GM10266 (cell line): ENCODE measurements at regions not wholly inside any gene's neighbourhood (a gene's known extent, or its start where the extent isn't known, plus 50 kb on each side); places are given as distances from the start of the nearest gene placed in this dataset.

Experiments used
- DNase-seq: peaks from one replicate; pipeline ENCODE4 v3.0.0; 2012; ENCODE audit errors: extremely low spot score
- TF ChIP-seq, protein P1 (sequence below): IDR thresholded peaks from 2 replicates; pipeline ENCODE4 v1.5.1; 2012; ENCODE audit warnings: mild to moderate bottlenecking, low read depth; ENCODE audit not compliant: control insufficient read depth, insufficient read depth; ENCODE audit errors: missing control alignments

- TF ChIP-seq, protein P1, sequence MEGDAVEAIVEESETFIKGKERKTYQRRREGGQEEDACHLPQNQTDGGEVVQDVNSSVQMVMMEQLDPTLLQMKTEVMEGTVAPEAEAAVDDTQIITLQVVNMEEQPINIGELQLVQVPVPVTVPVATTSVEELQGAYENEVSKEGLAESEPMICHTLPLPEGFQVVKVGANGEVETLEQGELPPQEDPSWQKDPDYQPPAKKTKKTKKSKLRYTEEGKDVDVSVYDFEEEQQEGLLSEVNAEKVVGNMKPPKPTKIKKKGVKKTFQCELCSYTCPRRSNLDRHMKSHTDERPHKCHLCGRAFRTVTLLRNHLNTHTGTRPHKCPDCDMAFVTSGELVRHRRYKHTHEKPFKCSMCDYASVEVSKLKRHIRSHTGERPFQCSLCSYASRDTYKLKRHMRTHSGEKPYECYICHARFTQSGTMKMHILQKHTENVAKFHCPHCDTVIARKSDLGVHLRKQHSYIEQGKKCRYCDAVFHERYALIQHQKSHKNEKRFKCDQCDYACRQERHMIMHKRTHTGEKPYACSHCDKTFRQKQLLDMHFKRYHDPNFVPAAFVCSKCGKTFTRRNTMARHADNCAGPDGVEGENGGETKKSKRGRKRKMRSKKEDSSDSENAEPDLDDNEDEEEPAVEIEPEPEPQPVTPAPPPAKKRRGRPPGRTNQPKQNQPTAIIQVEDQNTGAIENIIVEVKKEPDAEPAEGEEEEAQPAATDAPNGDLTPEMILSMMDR: no peak
- no peak for DNase-seq
Measured at GRCh38 chr14:89011355-89012281, 187.2 kb downstream of the TTC8 start.

GRCh38 chr14:89012282-89013097 is 188.0 kb downstream of the TTC8 start:
- no peak for DNase-seq
- TF ChIP-seq, protein P1: no peak

DNA sequence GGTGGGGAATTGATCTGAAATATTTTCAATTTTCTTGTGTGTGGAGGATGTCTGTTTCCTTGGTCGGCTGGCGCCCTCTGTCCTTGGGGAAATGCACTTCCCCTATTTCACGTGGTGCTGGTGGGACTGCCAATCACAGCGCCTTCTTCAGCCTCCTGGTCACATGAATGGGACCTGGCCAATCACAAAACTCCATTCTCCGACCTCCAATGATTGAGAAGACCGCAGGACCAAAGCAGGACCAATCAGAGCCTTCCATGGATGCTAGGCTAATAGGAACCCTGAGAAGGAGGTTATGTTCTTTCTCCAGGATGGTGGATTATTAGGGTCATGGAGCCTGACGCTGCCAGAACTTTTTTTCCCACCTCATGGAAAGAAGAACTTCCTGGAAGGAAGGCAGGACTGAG is 188.7 kb downstream of the TTC8 start:
- no peak for DNase-seq
- TF ChIP-seq, protein P1: no peak

GRCh38 chr14:89013698-89014568 is 189.5 kb downstream of the TTC8 start:
- TF ChIP-seq, protein P1: no peak

GRCh38 chr14:89014569-89014850 is 190.1 kb downstream of the TTC8 start:
- TF ChIP-seq, protein P1: no peak
- no peak for DNase-seq

More at GRCh38 chr14:89013698-89014568, 189.5 kb downstream of the TTC8 start:
- DNase-seq: no peak

DNA sequence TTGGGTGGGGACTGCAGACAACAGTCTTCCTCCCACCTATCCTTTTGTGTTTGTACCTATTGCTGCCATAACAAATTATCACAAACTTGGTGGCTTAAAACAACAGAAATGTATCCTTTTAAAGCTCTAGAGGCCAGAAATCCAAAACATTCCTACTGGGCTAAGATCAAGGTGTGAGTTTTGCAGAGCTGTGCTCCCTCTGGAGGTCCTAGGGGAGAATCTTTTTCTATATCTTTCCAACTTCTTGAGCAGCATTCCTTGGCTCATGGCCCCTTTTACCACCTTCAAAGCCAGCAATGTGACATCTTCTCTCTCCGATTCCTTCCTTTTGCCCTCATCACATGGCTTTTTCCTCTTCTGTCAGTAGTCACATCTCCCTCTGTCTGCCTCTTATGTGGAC is 190.6 kb downstream of the TTC8 start:
- TF ChIP-seq, protein P1: no peak
- no peak for DNase-seq

DNA sequence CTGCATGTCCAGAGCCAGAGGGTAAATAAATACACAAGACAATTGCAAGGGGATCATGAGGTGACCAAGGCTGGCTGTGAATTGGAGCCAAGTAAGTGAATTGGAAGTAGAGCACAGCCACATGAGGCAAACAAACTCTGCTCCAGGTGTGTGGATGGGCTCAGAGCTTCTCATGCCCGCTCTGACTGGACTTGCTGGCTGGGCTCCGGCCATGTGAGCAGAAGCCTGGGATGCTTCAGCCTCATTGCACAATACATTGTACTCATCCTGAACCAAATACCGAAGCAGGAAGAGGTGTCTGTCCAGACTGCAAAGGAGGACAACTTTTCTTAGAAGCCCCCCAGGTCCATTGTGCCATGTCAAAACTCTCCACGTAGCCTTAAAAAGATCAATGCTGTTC is 193.0 kb downstream of the TTC8 start:
- TF ChIP-seq, protein P1: no peak
- DNase-seq: no peak
